Trophoblast cell (in vitro differentiated cells and primary cell): ENCODE measurements at regions not wholly inside any gene's neighbourhood (a gene's known extent, or its start where the extent isn't known, plus 50 kb on each side); places are given as distances from the start of the nearest gene placed in this dataset.

Source experiments
- DNase-seq, 2 donors: peaks; one replicate each; pipeline ENCODE4 v3.0.0-alpha.2; 2016
- H2AFZ ChIP-seq: 2 replicates; pipeline ENCODE4 v1.6.1; 2013; ENCODE audit warnings: low read length, moderate library complexity, mild to moderate bottlenecking; ENCODE audit not compliant: insufficient read depth, poor library complexity
- H2AK5ac ChIP-seq: 2 replicates; pipeline ENCODE4 v1.6.1; 2013; ENCODE audit warnings: mild to moderate bottlenecking, low read length
- H2BK120ac ChIP-seq: 2 replicates; pipeline ENCODE4 v1.6.1; 2013; ENCODE audit warnings: low read length, mild to moderate bottlenecking, moderate library complexity; ENCODE audit not compliant: insufficient read depth, poor library complexity
- H2BK12ac ChIP-seq: 2 replicates; pipeline ENCODE4 v1.6.1; 2013; ENCODE audit warnings: mild to moderate bottlenecking, low read length, moderate library complexity
- H2BK5ac ChIP-seq: 2 replicates; pipeline ENCODE4 v1.6.1; 2013; ENCODE audit warnings: low read length, low read depth, moderate library complexity, mild to moderate bottlenecking; ENCODE audit not compliant: poor library complexity
- H3K14ac ChIP-seq: 2 replicates; pipeline ENCODE4 v1.6.1; 2013; ENCODE audit warnings: mild to moderate bottlenecking, low read length
- H3K18ac ChIP-seq: 2 replicates; pipeline ENCODE4 v1.6.1; 2013; ENCODE audit warnings: mild to moderate bottlenecking, low read length
- H3K23ac ChIP-seq: 2 replicates; pipeline ENCODE4 v1.6.1; 2013; ENCODE audit warnings: low read length
- H3K27ac ChIP-seq: 2 replicates; pipeline ENCODE4 v1.5.1; 2013; ENCODE audit warnings: low read depth, mild to moderate bottlenecking, inconsistent platforms, low read length, moderate library complexity
- H3K27me3 ChIP-seq: 2 replicates; pipeline ENCODE4 v1.6.1; 2013; ENCODE audit warnings: inconsistent platforms, mild to moderate bottlenecking, low read length, moderate library complexity; ENCODE audit not compliant: insufficient read depth
- H3K36me3 ChIP-seq, 2 experiments: 1 replicate in 1 of 2; 2 replicates in 1 of 2; pipeline ENCODE4 v1.6.1; 2013; ENCODE audit warnings: low read length in 2 of 2, mild to moderate bottlenecking in 2 of 2, moderate library complexity in 1 of 2; ENCODE audit not compliant: insufficient read depth in 2 of 2, control insufficient read depth in 1 of 2
- H3K4ac ChIP-seq: 2 replicates; pipeline ENCODE4 v1.6.1; 2013; ENCODE audit warnings: low read depth, mild to moderate bottlenecking, low read length, moderate library complexity
- H3K4me1 ChIP-seq, 2 experiments: 1 replicate in 1 of 2; 2 replicates in 1 of 2; pipeline ENCODE4 v1.6.1; 2013; ENCODE audit warnings: low read length in 2 of 2, mild to moderate bottlenecking in 2 of 2, moderate library complexity in 1 of 2; ENCODE audit not compliant: insufficient read depth in 2 of 2, control insufficient read depth in 1 of 2
- H3K4me2 ChIP-seq: 2 replicates; pipeline ENCODE4 v1.6.1; 2013; ENCODE audit warnings: inconsistent platforms, mild to moderate bottlenecking, low read length, moderate library complexity
- H3K4me3 ChIP-seq: 2 replicates; pipeline ENCODE4 v1.5.1; 2013; ENCODE audit warnings: mild to moderate bottlenecking, low read depth, low read length, inconsistent platforms
- H3K79me1 ChIP-seq: one replicate; pipeline ENCODE4 v1.6.1; 2013; ENCODE audit warnings: low read length
- H3K79me2 ChIP-seq: 2 replicates; pipeline ENCODE4 v1.6.1; 2013; ENCODE audit warnings: low read length, mild to moderate bottlenecking; ENCODE audit not compliant: control insufficient read depth, insufficient read depth, poor library complexity
- H3K9ac ChIP-seq: 2 replicates; pipeline ENCODE4 v1.6.1; 2013; ENCODE audit warnings: mild to moderate bottlenecking, low read length
- H3K9me3 ChIP-seq: 2 replicates; pipeline ENCODE4 v1.6.1; 2013; ENCODE audit warnings: low read depth, mild to moderate bottlenecking, control low read depth, inconsistent platforms, low read length; ENCODE audit not compliant: insufficient read depth
- H4K12ac ChIP-seq: 2 replicates; pipeline ENCODE4 v1.6.1; 2013; ENCODE audit warnings: low read depth, mild to moderate bottlenecking, low read length, moderate library complexity
- H4K8ac ChIP-seq: 2 replicates; pipeline ENCODE4 v1.6.1; 2013; ENCODE audit warnings: low read depth, mild to moderate bottlenecking, low read length, moderate library complexity
- H4K91ac ChIP-seq: one replicate; pipeline ENCODE4 v1.6.1; 2013; ENCODE audit warnings: low read depth, mild to moderate bottlenecking, low read length, moderate library complexity
- WGBS: extraction: QIAGEN DNeasy Blood & Tissue Kit; methylation state at CpG from one replicate; pipeline ENCODE4 v1.1.7; 2013; ENCODE audit warnings: missing lambda C conversion rate; ENCODE audit not compliant: insufficient read length, insufficient coverage; ENCODE audit errors: extremely low coverage; 5-methylcytosine and 5-hydroxymethylcytosine counted together

DNA sequence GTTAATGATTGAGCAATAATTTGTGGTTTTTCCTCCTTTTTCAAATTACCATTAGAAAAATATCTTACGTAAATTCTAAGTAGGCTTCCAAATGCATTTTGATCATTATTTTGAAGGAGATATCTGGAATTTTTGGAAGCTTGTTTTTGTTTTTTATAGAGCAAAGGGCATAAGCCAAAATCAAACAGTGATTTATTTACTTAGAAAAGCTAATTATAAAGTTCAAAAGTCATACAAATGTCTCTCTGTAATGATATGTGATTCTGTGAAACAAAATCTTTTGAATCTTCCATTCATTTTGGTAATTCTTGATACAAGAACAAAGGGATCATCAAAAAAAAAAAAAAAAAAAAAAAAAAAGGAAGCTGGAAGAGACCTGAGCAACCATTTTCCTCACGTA lies 416.8 kb downstream of the ETNK1 start:
- no peak overlapping the region for H3K4me3 ChIP-seq
- H3K36me3 ChIP-seq, result no peaks in the 10 kb centered on the region
- H3K4me1 ChIP-seq, result no peaks in the 10 kb centered on the region
- no peaks in the 10 kb centered on the region for H3K79me1 ChIP-seq
- H3K14ac ChIP-seq, result no peak overlapping the region
- no peaks in the 10 kb centered on the region for H3K27me3 ChIP-seq
- H3K79me2 ChIP-seq, result no peaks in the 10 kb centered on the region
- H2BK120ac ChIP-seq, result no peak overlapping the region
- H3K9ac ChIP-seq, result no peak overlapping the region
- no CpG with 5 or more reads among the region's 2 CpGs for WGBS
- H2BK12ac ChIP-seq, result no peak overlapping the region
- no peak overlapping the region for H4K8ac ChIP-seq
- no peak overlapping the region for H4K12ac ChIP-seq
- H3K4ac ChIP-seq, result no peak overlapping the region
- H3K4me2 ChIP-seq, result no peak overlapping the region
- no peak overlapping the region for H2AK5ac ChIP-seq
- no peak overlapping the region for H4K91ac ChIP-seq
- H3K9me3 ChIP-seq, result no peaks in the 10 kb centered on the region
- no peak overlapping the region for H2BK5ac ChIP-seq
- DNase-seq, result no peak
- no peak overlapping the region for H3K18ac ChIP-seq
- no peak overlapping the region for H3K23ac ChIP-seq
- no peak overlapping the region for H2AFZ ChIP-seq
- H3K27ac ChIP-seq, result no peak overlapping the region

DNA sequence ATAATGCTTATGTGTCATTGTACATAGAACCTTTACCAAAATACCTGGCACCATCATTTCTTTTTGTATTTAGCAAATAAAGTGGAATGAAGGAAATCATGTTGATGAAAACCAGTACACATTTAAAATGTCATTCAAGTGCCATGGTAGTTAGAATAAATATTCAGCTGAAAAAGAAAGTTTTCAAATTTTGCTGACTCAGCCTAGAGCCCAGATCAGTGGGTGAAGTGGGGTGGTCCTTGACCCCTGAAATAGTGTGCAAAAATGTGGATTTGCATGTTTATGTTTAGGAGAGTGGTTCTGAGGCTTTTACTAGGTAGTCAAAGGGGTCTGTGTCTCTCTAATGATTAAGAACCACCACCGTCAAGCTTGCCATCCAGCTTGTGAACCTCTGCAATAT lies 418.7 kb downstream of the ETNK1 start:
- no peak overlapping the region for H2BK120ac ChIP-seq
- H3K36me3 ChIP-seq, result no peaks in the 10 kb centered on the region
- no peak overlapping the region for H3K23ac ChIP-seq
- no peak overlapping the region for H3K14ac ChIP-seq
- no peak overlapping the region for H2BK5ac ChIP-seq
- no peak overlapping the region for H3K4me2 ChIP-seq
- H2BK12ac ChIP-seq, result no peak overlapping the region
- no peak overlapping the region for H3K4me3 ChIP-seq
- no peak overlapping the region for H3K27ac ChIP-seq
- H4K8ac ChIP-seq, result no peak overlapping the region
- no peak overlapping the region for H3K18ac ChIP-seq
- no peak overlapping the region for H3K4ac ChIP-seq
- no peaks in the 10 kb centered on the region for H3K9me3 ChIP-seq
- H4K12ac ChIP-seq, result no peak overlapping the region
- no peaks in the 10 kb centered on the region for H3K27me3 ChIP-seq
- no peaks in the 10 kb centered on the region for H3K79me2 ChIP-seq
- no peak overlapping the region for H2AFZ ChIP-seq
- no CpG with 5 or more reads among the region's 1 CpG for WGBS
- H4K91ac ChIP-seq, result no peak overlapping the region
- H3K4me1 ChIP-seq, result no peaks in the 10 kb centered on the region
- H3K79me1 ChIP-seq, result no peaks in the 10 kb centered on the region
- H3K9ac ChIP-seq, result no peak overlapping the region
- H2AK5ac ChIP-seq, result no peak overlapping the region
- no peak for DNase-seq

GRCh38 chr12:23049180-23049579 lies 424.2 kb downstream of the ETNK1 start:
- Histone ChIP-seq H3K9me3 (no peaks in the 10 kb centered on the region), H3K14ac (no peak overlapping the region), H2BK5ac (no peak overlapping the region), H2BK120ac (no peak overlapping the region), H2BK12ac (no peak overlapping the region), H4K8ac (no peak overlapping the region), H4K12ac (no peak overlapping the region), H3K4me2 (no peak overlapping the region), H4K91ac (no peak overlapping the region), H3K4ac (no peak overlapping the region), H3K18ac (no peak overlapping the region), H3K4me1 (no peaks in the 10 kb centered on the region), H2AFZ (no peak overlapping the region), H3K4me3 (no peak overlapping the region), H3K27me3 (no peaks in the 10 kb centered on the region), H3K23ac (no peak overlapping the region), H2AK5ac (no peak overlapping the region), H3K79me1 (no peaks in the 10 kb centered on the region), H3K9ac (no peak overlapping the region), H3K27ac (no peak overlapping the region), H3K36me3 (no peaks in the 10 kb centered on the region), H3K79me2 (no peaks in the 10 kb centered on the region)
- WGBS, result no CpG with 5 or more reads among the region's 1 CpG
- no peak for DNase-seq

GRCh38 chr12:23055004-23055403 lies 430.0 kb downstream of the ETNK1 start:
- no peak overlapping the region for H4K12ac ChIP-seq
- no peak overlapping the region for H3K23ac ChIP-seq
- no peaks in the 10 kb centered on the region for H3K79me1 ChIP-seq
- H3K18ac ChIP-seq, result no peak overlapping the region
- H4K8ac ChIP-seq, result no peak overlapping the region
- no peak overlapping the region for H3K4me3 ChIP-seq
- H3K9me3 ChIP-seq, result no peaks in the 10 kb centered on the region
- no peak overlapping the region for H2BK5ac ChIP-seq
- no peak overlapping the region for H3K4me2 ChIP-seq
- H3K14ac ChIP-seq, result no peak overlapping the region
- H3K27ac ChIP-seq, result no peak overlapping the region
- no peak overlapping the region for H3K9ac ChIP-seq
- H2AFZ ChIP-seq, result no peak overlapping the region
- H3K27me3 ChIP-seq, result no peaks in the 10 kb centered on the region
- no peaks in the 10 kb centered on the region for H3K36me3 ChIP-seq
- no peaks in the 10 kb centered on the region for H3K4me1 ChIP-seq
- H2BK12ac ChIP-seq, result no peak overlapping the region
- peak; percentile 17 to 57 for DNase-seq
- no peaks in the 10 kb centered on the region for H3K79me2 ChIP-seq
- no peak overlapping the region for H4K91ac ChIP-seq
- no peak overlapping the region for H3K4ac ChIP-seq
- WGBS, result no CpG with 5 or more reads among the region's 4 CpGs
- H2BK120ac ChIP-seq, result no peak overlapping the region
- no peak overlapping the region for H2AK5ac ChIP-seq
